ENCODE measurements at regions not wholly inside any gene's neighbourhood (a gene's known extent, or its start where the extent isn't known, plus 50 kb on each side); places are given as distances from the start of the nearest gene placed in this dataset.

DNA sequence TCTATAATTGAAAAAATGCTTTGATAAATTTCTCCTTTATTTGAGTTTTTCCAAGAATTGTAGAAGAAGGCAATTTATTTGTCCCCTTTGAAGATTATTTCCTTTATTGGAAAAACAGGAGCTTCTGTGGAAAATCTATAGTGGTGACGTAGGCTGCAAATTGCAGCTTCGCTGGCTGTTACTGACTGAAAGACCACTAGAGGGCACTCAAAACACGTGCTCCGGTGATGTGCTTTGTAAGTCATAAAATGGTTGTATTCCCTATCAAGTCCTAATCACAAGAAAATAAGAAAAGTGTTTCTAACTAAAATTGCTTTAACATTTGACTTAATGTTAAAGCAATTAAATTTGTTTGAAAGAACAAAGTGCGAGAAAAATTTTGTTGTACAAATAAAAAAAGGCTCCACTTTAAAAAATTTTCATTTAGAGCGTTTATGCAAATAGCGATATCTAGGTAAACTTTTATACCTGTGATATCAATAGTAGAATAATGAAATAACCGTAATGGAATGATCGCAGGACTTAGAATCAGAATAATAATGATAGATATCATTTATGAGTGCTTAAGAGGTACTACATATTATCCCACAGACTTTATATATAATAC is 638.2 kb upstream of the SPRY2 start:
- Histone ChIP-seq H3K27ac (ENCODE audit: low read depth, low read length) (no peak overlapping the region), H3K36me3 (ENCODE audit: insufficient read depth, low read length) (no peaks in the 10 kb centered on the region), H3K9me3 (ENCODE audit: control insufficient read depth in 1 of 2, low read length in 2 of 2) (no peaks in the 10 kb centered on the region), H3K27me3 (ENCODE audit: insufficient read depth, low read length) (no peaks in the 10 kb centered on the region), H3K4me3 (ENCODE audit: low read length in 2 of 2) (no peak overlapping the region), H3K4me1 (ENCODE audit: insufficient read depth, low read length) (no peaks in the 10 kb centered on the region)
- Mint-ChIP-seq H3K4me1 (no peaks in the 10 kb centered on the region), H3K27me3 (no peaks in the 10 kb centered on the region), H3K9me3 (peaks cover 0 to 15% (median 1%) of the 10 kb centered on the region in 8 donors), H3K27ac (no peak overlapping the region), H3K36me3 (no peaks in the 10 kb centered on the region), H3K4me3 (no peak overlapping the region)
- intact Hi-C loops (cut with micrococcal nuclease) = no loop called here
- POLR2A ChIA-PET (ENCODE audit: partially characterized antibody) = no interaction called here
- DNase-seq = no peak
- CTCF ChIA-PET (ENCODE audit: partially characterized antibody) = interaction anchor here (1.3 kb wide), 1 partner anchor 7 kb away, joined by 3 read pairs; no protein-coding TSS in a partner anchor

DNA sequence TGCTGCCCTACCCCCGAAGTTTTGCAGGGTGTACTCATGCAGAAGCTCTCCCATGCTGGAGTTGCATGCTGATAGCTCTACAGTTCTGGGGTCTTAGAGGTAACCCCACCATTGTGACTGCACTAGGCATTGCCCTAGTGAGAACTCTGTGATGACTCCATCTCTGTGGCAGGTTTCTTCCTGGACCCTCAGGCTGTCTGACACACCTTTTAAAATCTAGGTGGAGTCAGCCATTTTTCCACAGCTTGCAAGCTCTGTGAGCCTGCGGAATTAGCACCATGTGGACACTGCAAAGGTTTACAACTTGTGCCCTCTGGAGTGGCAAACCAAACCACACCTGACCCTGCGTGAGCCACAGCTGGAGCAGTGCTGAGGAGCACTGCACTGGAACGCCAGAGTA is 636.2 kb upstream of the SPRY2 start:
- H3K27ac ChIP-seq (ENCODE audit: low read depth, low read length) = no peak overlapping the region
- ChIA-PET CTCF (ENCODE audit: partially characterized antibody) (no interaction called here), POLR2A (ENCODE audit: partially characterized antibody) (no interaction called here)
- no peaks in the 10 kb centered on the region for H3K9me3 ChIP-seq (ENCODE audit: control insufficient read depth in 1 of 2, low read length in 2 of 2)
- Mint-ChIP-seq H3K27me3 (no peaks in the 10 kb centered on the region), H3K9me3 (peaks cover 0 to 9% (median under 1%) of the 10 kb centered on the region in 8 donors), H3K4me1 (no peaks in the 10 kb centered on the region), H3K4me3 (no peak overlapping the region), H3K36me3 (no peaks in the 10 kb centered on the region), H3K27ac (no peak overlapping the region)
- no peaks in the 10 kb centered on the region for H3K27me3 ChIP-seq (ENCODE audit: insufficient read depth, low read length)
- no peaks in the 10 kb centered on the region for H3K4me1 ChIP-seq (ENCODE audit: insufficient read depth, low read length)
- DNase-seq = no peak
- intact Hi-C loops (cut with micrococcal nuclease) = no loop called here
- no peak overlapping the region for H3K4me3 ChIP-seq (ENCODE audit: low read length in 2 of 2)
- H3K36me3 ChIP-seq (ENCODE audit: insufficient read depth, low read length) = no peaks in the 10 kb centered on the region

- Mint-ChIP-seq H3K9me3 (peaks cover 0 to 8% (median 2%) of the 10 kb centered on the region in 8 donors), H3K27me3 (no peaks in the 10 kb centered on the region), H3K27ac (no peak overlapping the region), H3K4me3 (no peak overlapping the region), H3K36me3 (no peaks in the 10 kb centered on the region), H3K4me1 (no peaks in the 10 kb centered on the region)
- DNase-seq = no peak
- no peaks in the 10 kb centered on the region for H3K27me3 ChIP-seq (ENCODE audit: insufficient read depth, low read length)
- no peaks in the 10 kb centered on the region for H3K4me1 ChIP-seq (ENCODE audit: insufficient read depth, low read length)
- intact Hi-C loops (cut with micrococcal nuclease) = no loop called here
- H3K4me3 ChIP-seq (ENCODE audit: low read length in 2 of 2) = no peak overlapping the region
- ChIA-PET POLR2A (ENCODE audit: partially characterized antibody) (no interaction called here), CTCF (ENCODE audit: partially characterized antibody) (no interaction called here)
- no peaks in the 10 kb centered on the region for H3K9me3 ChIP-seq (ENCODE audit: control insufficient read depth in 1 of 2, low read length in 2 of 2)
- no peak overlapping the region for H3K27ac ChIP-seq (ENCODE audit: low read depth, low read length)
- no peaks in the 10 kb centered on the region for H3K36me3 ChIP-seq (ENCODE audit: insufficient read depth, low read length)
These were observed 635.0 kb upstream of the SPRY2 start for GRCh38 chr13:80975903-80976302.

DNA sequence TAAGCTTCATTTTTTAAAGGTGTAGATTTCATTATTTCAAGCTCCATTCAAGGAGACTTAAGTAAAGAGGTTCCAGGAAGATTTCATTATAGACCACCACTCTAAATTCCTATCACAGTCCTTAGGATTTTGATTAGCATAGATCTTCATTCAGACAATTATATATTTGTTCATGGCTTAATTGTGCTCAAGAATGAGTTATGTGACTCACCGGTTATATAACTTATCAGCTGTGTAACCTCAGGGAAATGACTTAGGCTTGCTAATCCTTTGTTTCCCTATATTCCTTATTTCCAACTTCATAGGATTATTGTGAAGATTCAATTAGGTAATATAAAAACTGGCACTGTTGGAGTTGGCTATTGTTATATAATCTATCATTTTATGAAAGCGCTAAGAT is 632.8 kb upstream of the SPRY2 start:
- Histone ChIP-seq H3K27ac (ENCODE audit: low read depth, low read length) (no peak overlapping the region), H3K27me3 (ENCODE audit: insufficient read depth, low read length) (no peaks in the 10 kb centered on the region), H3K4me3 (ENCODE audit: low read length in 2 of 2) (no peak overlapping the region), H3K4me1 (ENCODE audit: insufficient read depth, low read length) (no peaks in the 10 kb centered on the region), H3K36me3 (ENCODE audit: insufficient read depth, low read length) (no peaks in the 10 kb centered on the region), H3K9me3 (ENCODE audit: control insufficient read depth in 1 of 2, low read length in 2 of 2) (no peaks in the 10 kb centered on the region)
- peaks cover 0 to 5% (median 1%) of the 10 kb centered on the region in 8 donors for H3K9me3 Mint-ChIP-seq
- H3K4me1 Mint-ChIP-seq = no peaks in the 10 kb centered on the region
- POLR2A ChIA-PET (ENCODE audit: partially characterized antibody) = no interaction called here
- H3K27ac Mint-ChIP-seq = no peak overlapping the region
- CTCF ChIA-PET (ENCODE audit: partially characterized antibody) = no interaction called here
- intact Hi-C loops (cut with micrococcal nuclease) = no loop called here
- H3K4me3 Mint-ChIP-seq = no peak overlapping the region
- no peaks in the 10 kb centered on the region for H3K27me3 Mint-ChIP-seq
- no peaks in the 10 kb centered on the region for H3K36me3 Mint-ChIP-seq
- DNase-seq = no peak

DNA sequence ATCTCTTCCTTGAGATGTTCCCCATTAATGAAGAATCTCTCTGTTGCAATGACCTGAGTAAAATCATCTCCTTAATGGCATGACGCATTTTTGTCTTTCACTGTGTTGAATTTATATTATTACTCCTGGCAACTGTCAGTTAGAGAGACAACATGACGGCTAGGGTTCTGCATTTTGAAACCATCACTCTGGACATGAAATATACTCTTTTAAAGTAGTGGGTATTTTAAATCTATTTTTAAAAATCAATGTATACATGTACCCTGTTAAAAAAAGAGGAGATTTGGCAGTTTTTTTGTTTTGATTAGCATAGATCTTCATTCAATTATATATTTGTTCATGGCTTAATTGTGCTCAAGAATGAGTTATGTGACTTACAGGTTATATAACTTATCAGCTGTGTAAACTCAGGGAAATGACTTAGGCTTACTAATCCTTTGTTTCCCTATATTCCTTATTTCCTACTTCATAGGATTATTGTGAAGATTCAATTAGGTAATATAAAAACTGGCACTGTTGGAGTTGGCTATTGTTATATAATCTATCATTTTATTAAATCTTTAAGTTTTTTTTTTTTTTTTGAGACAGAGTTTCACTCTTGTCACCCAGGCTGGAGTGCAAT is 632.0 kb upstream of the SPRY2 start:
- Histone ChIP-seq H3K4me3 (ENCODE audit: low read length in 2 of 2) (no peak overlapping the region), H3K4me1 (ENCODE audit: insufficient read depth, low read length) (no peaks in the 10 kb centered on the region), H3K27ac (ENCODE audit: low read depth, low read length) (no peak overlapping the region), H3K9me3 (ENCODE audit: control insufficient read depth in 1 of 2, low read length in 2 of 2) (no peaks in the 10 kb centered on the region), H3K27me3 (ENCODE audit: insufficient read depth, low read length) (no peaks in the 10 kb centered on the region), H3K36me3 (ENCODE audit: insufficient read depth, low read length) (no peaks in the 10 kb centered on the region)
- Mint-ChIP-seq H3K9me3 (peaks cover 0 to 5% (median 1%) of the 10 kb centered on the region in 8 donors), H3K4me3 (no peak overlapping the region), H3K36me3 (no peaks in the 10 kb centered on the region), H3K27ac (no peak overlapping the region), H3K4me1 (no peaks in the 10 kb centered on the region), H3K27me3 (no peaks in the 10 kb centered on the region)
- DNase-seq = no peak
- ChIA-PET CTCF (ENCODE audit: partially characterized antibody) (no interaction called here), POLR2A (ENCODE audit: partially characterized antibody) (no interaction called here)
- intact Hi-C loops (cut with micrococcal nuclease) = no loop called here

DNA sequence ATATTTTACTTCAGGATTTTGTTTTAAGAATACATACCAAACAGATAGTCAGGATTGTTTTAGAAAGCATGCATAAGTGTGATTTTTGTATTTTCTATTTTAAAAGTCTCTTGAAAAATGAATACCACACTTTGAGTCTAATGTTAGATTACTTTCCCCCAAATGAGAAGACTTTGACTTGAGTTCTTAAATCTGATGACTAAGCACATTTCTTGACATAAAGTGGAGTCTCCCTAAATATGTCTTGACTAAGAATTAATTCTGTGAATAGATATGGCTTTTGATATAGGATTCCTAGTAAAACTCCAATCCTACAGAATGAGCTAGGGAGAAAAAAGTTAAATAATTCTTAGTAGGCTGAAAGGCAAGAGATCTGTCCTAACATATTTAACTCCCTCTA is 624.2 kb upstream of the SPRY2 start:
- no peak overlapping the region for H3K4me3 Mint-ChIP-seq
- H3K27ac Mint-ChIP-seq = no peak overlapping the region
- no peaks in the 10 kb centered on the region for H3K4me1 ChIP-seq (ENCODE audit: insufficient read depth, low read length)
- no peak overlapping the region for H3K27ac ChIP-seq (ENCODE audit: low read depth, low read length)
- H3K36me3 Mint-ChIP-seq = no peaks in the 10 kb centered on the region
- no peak overlapping the region for H3K4me3 ChIP-seq (ENCODE audit: low read length in 2 of 2)
- no peaks in the 10 kb centered on the region for H3K36me3 ChIP-seq (ENCODE audit: insufficient read depth, low read length)
- peaks cover 0 to 7% (median 2%) of the 10 kb centered on the region in 8 donors for H3K9me3 Mint-ChIP-seq
- H3K9me3 ChIP-seq (ENCODE audit: control insufficient read depth in 1 of 2, low read length in 2 of 2) = no peaks in the 10 kb centered on the region
- no peak for DNase-seq
- POLR2A ChIA-PET (ENCODE audit: partially characterized antibody) = no interaction called here
- CTCF ChIA-PET (ENCODE audit: partially characterized antibody) = no interaction called here
- H3K27me3 ChIP-seq (ENCODE audit: insufficient read depth, low read length) = no peaks in the 10 kb centered on the region
- H3K4me1 Mint-ChIP-seq = no peaks in the 10 kb centered on the region
- H3K27me3 Mint-ChIP-seq = no peaks in the 10 kb centered on the region
- intact Hi-C loops (cut with micrococcal nuclease) = no loop called here

GRCh38 chr13:80962855-80963254 is 621.9 kb upstream of the SPRY2 start:
- Mint-ChIP-seq H3K4me1 (no peaks in the 10 kb centered on the region), H3K27ac (no peak overlapping the region), H3K36me3 (no peaks in the 10 kb centered on the region), H3K27me3 (no peaks in the 10 kb centered on the region), H3K4me3 (no peak overlapping the region), H3K9me3 (peaks cover 0 to 7% (median 2%) of the 10 kb centered on the region in 8 donors)
- CTCF ChIA-PET (ENCODE audit: partially characterized antibody) = no interaction called here
- Histone ChIP-seq H3K27ac (ENCODE audit: low read depth, low read length) (no peak overlapping the region), H3K36me3 (ENCODE audit: insufficient read depth, low read length) (no peaks in the 10 kb centered on the region), H3K4me1 (ENCODE audit: insufficient read depth, low read length) (no peaks in the 10 kb centered on the region), H3K9me3 (ENCODE audit: control insufficient read depth in 1 of 2, low read length in 2 of 2) (no peaks in the 10 kb centered on the region), H3K27me3 (ENCODE audit: insufficient read depth, low read length) (no peaks in the 10 kb centered on the region), H3K4me3 (ENCODE audit: low read length in 2 of 2) (no peak overlapping the region)
- DNase-seq = no peak
- intact Hi-C loops (cut with micrococcal nuclease) = no loop called here
- POLR2A ChIA-PET (ENCODE audit: partially characterized antibody) = no interaction called here

Data from CD4-positive, alpha-beta memory T cell (primary cell).